Dermis blood vessel endothelial cell (primary cell): ENCODE measurements at regions not wholly inside any gene's neighbourhood (a gene's known extent, or its start where the extent isn't known, plus 50 kb on each side); places are given as distances from the start of the nearest gene placed in this dataset.
"Not testable (repeated sequence)": the region's sequence is repeated elsewhere in the genome, so short reads cannot be mapped to it uniquely, and the experiment has no call there.

ENCODE experiments used
- DNase-seq: peaks from one replicate; pipeline ENCODE4 v3.0.0; 2010

DNA sequence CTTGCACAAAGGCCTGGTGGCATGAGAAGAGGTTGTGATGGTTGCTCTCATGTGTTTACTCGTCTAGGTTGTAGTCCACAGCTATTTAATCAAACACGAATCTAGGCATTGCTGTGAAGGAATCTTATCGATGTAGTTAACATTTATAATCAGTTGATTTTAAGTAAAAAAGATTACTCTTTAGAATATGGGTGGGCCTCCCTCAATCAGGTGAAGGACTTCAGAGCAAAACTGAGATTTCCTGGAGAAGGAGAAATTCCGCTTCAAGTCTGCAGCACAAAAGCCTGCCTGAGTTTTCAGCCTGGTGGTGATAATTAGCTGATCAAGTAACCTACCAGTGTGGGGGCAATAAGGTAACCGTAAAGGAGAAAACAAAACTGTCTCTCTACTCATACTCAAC lies 523.6 kb downstream of the GRIN2A start:
- no peak for DNase-seq

DNA sequence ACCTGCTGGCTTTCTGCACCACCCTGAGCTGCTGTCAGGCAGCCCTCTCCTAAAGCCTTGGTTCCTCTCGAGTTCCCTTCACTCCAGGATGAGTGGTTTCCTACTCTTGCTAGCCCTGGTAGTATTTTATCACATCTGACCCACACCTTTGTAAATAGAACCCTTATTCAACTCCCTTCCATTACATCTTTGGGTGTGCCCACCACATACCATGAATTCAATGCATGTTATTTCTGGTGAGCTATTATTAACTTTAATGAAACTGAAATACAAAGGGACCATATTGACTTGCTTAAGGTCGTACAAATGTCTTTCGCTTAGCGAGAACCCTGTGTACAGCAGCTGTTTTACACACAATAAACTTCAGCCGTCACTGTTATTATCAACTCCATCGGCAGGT lies 521.3 kb downstream of the GRIN2A start:
- DNase-seq = no peak

DNA sequence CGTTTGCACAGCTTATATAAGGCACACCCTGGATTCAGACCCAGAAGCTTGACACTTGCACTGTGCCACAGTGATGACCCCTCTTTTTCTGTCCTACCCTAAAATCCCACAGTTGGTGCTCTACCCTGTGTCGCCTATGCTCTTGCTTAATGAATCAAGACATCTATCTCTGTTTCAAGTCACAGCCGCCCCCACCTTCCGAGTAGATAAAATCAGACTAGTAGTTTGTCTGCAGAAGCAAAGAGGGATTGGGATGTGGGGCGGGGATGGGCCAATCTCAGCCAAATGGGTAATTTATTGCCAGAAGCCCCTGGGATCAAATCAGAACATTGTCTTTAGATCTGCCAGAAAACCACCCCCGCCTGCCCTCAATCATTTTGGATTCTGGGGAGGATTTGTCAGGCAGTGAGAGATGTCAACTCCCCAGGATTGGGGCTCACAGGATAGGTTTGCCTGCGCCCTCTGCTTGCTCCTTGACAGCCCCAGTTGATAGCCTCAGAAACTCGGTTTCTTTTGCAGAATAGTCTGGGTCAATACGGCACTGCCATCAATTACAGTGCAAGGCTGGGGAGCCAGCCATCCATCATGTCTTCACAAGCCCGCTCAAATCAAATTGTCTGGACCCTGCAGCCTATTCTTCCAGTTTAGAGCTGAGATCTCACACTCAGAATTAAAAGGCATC lies 520.8 kb downstream of the GRIN2A start:
- no peak for DNase-seq

DNA sequence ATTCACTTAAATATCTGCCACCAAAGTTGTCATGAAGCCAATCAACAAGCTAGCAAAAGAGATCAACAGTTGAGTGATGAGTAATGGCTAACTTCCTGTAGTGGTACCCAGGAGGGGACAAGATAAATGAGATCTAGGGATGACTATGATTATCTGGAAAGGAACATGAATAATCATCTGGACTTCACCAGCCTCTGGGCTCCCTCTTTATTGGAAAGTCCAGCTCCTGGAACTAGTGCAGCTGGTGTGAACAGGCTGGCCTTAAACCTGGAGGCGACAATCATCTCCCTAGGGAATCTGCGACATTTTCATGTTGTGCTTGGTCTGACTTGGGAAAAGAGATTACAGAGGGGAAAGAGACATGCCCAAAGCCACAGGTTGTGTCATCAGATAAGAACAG lies 518.6 kb downstream of the GRIN2A start:
- DNase-seq = no peak

DNA sequence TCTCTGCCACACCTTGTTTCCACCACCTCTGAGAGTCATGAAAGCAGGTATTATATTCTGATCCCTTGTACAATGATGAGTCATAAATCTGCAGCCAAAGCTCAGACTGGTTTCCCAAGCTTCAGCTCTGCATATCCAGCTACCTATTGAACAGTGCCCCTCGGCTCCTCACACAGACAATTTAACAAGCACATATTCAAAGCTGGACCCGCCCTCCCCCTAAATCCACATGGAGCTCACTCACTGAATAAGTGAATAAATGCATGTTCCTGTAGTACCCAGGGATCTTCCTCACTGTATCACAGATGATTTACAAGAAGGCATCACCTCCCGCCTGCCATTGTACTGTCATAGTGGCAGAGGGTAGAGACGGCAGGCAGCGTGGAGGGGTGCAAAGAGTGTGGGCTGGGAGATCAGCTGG lies 516.4 kb downstream of the GRIN2A start:
- no peak for DNase-seq

DNA sequence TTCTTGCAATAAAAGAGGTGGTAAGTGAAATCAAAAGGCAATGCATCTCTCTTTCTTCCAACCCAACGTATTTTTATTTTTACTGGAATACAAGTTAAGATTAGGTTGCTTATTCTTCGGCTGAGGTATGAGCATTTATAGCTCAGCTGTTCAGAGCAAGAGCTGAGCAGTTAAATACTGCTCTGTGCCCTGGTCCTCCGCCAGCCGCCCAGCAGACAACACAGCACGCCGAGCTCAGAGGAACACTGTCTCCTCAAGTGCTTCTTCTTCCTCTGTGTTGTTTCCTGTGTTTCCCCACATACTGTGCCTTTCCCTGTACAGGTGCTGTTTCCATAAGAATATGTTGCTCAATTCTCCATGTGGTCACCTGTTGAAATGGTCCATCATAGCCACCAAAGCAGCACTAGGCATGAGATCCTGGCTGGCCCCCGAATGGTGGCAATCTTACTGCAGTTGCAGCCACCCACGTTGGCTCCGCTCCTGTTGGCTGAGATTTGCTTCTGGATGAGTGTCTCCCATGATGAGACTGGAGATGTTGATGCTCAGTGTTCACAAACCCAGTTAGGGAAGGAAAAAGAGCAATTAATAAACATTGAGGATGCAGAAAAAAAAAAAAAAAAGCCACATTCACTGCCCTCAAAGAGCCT lies 515.3 kb downstream of the GRIN2A start:
- DNase-seq = no peak

DNA sequence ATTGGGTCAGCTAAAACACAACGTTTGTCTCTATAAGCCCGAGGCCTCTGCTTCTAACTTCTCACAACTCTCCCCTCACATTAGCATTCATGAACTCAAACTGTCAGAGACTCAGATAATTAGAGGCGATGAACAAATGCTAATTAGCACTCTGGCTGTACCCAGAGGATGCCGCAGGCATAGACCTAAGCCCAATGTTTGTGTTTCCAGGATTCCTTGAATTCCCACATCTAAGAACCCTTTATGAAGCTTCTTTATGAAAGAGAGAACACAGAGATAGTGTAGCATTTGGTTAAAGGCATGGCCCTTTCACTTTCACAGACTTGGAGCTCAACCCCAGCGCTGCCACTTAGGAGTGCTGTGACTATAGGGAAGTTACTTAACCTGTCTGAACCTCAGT lies 512.2 kb downstream of the GRIN2A start:
- DNase-seq = no peak

DNA sequence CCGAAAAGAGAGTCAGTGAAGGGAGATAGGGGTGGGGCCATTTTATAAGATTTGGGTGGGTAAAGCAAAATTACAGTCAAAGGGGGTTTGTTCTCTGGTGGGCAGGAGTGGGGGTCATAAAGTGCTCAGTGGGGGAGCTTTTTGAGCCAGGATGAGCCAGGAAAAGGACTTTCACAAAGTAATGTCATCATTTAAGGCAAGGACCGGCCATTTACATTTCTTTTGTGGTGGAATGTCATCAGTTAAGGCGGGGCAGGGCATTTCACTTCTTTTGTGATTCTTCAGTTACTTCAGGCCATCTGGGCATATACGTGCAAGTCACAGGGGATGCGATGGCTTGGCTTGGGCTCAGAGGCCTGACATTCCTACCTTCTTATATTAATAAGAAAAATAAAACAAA lies 511.6 kb downstream of the GRIN2A start:
- DNase-seq = not testable (repeated sequence)

DNA sequence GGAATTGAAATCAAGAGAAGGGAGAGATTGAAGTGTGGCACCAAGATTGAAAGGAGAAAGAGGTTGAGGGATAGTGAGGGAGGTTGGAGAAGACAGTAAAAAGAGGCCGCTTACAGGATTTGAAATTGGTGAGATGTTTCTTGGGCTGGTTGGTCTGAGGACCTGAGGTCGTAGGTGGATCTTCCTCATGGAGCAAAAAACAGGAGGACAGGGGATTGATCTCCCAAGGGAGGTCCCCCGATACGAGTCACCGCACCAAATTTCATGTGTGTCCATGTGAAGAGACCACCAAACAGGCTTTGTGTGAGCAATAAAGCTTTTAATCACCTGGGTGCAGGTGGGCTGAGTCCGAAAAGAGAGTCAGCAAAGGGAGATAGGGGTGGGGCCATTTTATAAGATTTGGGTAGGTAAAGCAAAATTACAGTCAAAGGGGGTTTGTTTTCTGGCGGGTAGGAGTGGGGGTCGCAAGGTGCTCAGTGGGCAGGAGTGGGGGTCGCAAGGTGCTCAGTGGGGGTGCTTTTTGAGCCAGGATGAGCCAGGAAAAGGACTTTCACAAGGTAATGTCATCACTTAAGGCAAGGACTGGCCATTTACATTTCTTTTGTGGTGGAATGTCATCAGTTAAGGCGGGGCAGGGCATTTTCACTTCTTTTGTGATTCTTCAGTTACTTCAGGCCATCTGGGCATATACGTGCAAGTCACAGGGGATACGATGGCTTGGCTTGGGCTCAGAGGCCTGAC lies 505.5 kb downstream of the GRIN2A start:
- not testable (repeated sequence) for DNase-seq

DNA sequence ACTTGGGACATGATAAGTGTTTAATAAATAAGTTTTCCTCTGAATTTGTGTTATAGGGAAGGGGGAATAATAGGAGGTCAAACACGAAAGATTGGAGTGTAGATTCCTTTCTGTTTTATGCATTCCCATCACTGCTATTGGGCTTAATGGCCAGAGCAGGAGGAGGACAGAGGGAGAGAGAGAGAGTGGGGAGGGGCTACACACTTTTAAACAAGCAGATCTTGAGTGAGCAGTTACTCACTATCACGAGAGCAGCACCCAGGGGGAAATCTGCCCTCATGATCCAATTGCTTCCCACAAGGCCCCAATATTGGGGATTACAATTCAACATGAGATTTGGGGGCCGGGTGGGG lies 505.0 kb downstream of the GRIN2A start:
- no peak for DNase-seq

DNA sequence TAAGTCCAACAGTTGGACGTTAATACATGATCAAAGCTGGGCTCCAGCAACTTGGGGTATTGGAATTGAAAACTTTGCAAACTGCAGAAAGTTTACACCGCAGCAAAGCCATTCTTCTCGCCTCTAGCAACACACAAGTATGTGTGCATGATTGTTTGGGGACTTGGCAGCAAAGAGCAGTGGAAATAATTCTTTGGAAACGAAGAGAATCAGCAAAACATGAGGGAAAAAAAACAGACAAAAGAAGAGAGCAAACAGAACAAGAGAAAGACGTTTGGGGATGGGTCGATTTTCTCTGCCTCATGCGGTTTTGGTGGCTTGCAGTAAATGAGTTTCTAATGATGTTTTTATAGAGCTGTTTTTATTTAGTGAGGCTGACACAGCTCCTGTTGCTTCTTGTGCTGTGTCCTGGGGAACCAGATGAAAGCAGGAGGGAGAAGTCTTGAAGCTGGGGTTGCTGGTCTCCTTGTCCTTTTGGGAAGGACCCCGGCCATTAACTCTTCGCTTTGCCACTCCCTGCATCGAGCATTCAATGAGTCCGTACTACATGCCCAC lies 502.9 kb downstream of the GRIN2A start:
- DNase-seq = no peak

DNA sequence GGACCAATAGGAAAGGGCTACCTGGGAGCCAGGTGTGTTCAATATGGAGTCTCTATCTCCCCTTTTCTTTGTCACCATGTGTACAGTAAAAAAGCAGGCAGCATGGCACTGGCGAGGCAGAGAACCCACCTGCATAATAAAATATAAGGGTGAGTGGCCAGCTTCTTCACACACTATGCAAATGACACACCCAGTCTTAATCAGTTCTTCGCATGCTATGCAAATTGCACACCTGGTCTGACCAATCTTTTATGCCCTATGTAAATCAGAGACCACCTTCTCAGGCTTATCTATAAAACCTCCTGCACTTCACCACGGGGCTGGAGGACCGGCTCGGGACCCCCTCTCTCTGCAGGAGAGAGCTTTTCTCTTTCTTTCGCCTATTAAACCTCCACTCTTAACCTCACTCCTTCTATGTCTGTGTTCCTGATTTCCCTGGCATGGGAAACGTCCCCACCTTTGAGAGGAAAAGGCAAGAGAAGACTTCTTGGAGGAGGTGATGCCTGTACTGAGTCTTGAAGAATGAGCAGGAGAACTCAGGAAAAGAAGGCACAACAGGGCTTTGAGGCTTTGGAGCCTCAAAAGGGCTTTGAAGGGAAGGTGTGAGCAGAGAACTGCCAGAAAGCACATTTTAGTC lies 502.1 kb downstream of the GRIN2A start:
- DNase-seq = no peak

DNA sequence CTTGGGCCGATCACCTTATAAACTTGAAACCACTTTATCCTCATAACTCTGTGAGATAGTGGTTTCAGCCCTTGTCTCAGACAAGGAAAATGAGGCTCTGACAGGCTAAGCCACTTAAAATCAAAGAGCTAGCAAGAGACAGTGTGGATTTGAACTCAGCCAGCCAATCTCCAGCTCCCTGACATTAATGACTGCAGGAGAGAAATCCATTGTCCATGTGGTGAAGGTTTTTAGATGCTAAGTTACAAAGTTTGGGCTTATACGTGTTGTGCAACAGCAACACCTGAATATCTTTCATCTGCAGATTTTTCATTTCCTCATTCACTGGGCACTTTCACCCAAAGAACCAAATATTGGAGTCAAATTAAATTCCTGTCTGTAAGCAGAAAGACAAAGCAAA lies 501.3 kb downstream of the GRIN2A start:
- no peak for DNase-seq

DNA sequence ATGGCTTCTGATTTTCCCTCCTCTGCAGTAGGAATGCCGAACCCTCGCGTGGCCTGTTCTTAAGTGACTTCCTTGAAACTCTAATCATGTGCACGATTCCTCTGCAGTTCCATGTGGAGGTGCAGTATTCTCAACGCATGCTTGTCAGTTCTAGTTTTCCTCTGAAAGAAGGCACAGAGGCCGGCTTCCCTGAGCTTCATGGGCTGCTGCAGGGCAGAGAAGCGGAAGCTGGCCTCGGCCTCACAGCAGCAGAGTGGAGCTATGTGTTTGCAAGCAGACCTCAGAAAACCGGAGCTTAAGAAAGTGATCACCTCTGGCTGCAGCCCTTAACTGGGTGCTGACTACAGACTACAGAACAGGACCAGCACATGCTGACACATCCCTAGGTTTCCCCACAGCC lies 500.7 kb downstream of the GRIN2A start:
- DNase-seq = no peak

DNA sequence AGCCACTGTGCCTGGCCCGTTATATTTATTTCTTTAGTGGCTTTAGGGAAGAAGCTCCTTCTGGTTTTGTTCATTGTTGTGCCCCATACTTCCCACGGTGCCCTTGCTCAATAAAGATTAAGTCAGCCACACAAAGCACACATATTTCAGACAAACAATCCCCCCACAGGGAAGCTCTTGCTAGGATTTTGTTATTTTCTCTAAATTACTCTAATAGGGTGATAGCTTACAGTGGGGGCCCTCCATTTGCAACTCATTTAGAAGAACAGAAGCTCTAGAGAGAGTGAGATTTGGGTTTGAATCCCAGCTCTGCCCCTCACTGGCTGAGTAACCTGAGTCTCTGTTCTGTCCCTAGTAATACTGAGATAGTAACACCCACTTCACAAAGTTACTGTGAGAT lies 499.9 kb downstream of the GRIN2A start:
- DNase-seq = no peak

DNA sequence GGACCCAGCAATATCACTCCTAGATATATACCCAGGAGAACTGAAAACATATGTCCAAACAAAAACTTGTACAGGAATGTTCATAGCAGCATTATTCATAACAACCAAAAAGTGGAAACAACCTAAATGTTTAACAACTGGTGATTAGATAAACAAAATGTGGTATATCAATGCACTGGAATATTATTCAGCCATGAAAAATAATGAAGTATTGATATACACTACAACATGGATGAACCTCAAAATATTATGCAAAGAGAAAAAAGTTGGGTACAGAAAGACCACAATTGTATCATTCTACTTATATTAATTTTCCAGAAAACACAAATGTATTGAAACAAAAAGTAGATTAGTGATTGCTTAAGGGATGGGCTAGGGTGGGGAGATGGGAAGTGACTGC lies 498.6 kb downstream of the GRIN2A start:
- DNase-seq = no peak

DNA sequence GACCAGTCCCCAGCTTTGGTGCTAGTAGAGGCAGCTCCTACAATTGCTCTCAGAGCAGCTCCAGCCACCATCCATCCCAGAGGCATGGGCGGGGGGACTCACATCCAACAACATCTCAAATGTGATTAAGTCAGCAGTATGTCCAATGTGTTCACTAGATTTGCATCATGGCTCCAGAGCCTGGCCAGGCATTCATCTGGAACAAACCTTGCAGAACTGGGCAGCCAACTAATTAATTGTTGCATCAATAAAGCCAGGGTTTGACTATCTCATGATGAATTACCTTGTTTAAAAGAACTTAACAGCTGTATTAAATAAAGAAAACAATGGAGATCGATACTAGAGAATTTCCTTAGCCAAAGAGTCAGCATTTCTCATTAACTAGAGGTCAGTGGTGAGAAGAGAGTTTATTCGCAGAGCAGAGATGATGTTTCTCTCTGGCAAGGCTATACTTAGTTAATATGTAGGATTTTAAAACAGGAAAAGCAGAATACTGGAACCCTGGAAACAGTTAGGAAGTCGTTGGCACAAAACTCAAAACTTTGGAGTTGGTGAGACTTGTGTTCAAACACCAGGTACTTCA lies 494.4 kb downstream of the GRIN2A start:
- DNase-seq = no peak

DNA sequence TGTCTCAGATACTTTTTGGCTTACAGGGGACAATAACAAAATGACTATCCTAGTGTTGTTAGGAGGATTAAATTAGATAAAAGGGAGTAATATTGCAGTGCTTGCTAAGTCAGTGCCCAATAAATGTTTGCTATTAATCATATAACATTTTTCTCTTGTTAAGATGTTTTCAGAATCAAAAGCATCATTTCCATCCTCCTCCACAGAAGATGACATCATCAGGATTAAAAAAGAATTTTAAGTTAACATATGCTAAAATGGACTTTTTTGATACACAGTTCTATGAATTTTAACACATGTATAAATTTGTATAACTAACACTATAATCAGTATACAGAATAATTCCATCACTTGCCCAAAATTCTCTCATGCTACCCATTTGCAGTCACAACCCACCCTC lies 492.6 kb downstream of the GRIN2A start:
- DNase-seq = no peak

DNA sequence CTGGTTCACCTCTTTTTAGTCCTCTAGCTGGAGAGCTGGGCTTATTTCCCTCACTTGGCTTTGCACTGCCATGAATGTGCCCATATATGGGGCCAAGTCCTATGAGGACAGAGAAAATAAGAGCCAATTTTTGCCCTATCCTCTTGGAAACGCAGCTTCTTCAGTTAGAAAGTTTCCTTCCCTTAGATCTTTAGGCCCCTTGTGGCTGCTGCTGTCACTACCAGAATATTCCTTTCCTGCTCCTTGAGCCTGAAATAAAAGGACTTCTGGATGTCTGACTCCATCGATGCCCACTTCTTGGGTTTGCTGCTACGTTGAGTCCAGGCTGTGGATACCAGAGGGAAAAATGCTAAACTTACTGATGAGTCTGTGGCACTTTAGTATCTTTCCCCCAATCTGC lies 487.1 kb downstream of the GRIN2A start:
- DNase-seq = no peak
